ENCODE measurements at regions not wholly inside any gene's neighbourhood (a gene's known extent, or its start where the extent isn't known, plus 50 kb on each side); places are given as distances from the start of the nearest gene placed in this dataset.

GRCh38 chr6:149261364-149262040 lies 56.0 kb upstream of the TAB2 start:
- ATAC-seq, result no peak
- no peaks in the 10 kb centered on the region for H3K36me3 Mint-ChIP-seq (ENCODE audit: low read depth)
- no peak for DNase-seq
- peak overlapping the region; percentile 17 for H3K4me3 Mint-ChIP-seq
- H3K27ac Mint-ChIP-seq, result peak overlapping the region; percentile 53
- H3K27me3 Mint-ChIP-seq, result no peaks in the 10 kb centered on the region
- H3K4me1 Mint-ChIP-seq, result peaks cover 58% of the 10 kb centered on the region
- H3K9me3 Mint-ChIP-seq, result no peaks in the 10 kb centered on the region

- Mint-ChIP-seq H3K27ac (no peak overlapping the region), H3K4me3 (no peak overlapping the region), H3K9me3 (no peaks in the 10 kb centered on the region), H3K36me3 (ENCODE audit: low read depth) (no peaks in the 10 kb centered on the region), H3K27me3 (no peaks in the 10 kb centered on the region), H3K4me1 (peaks cover 57% of the 10 kb centered on the region)
- no peak for DNase-seq
- ATAC-seq, result no peak
Observed at GRCh38 chr6:149263321-149263720, 54.2 kb upstream of the TAB2 start.

- peak overlapping the region; percentile 41 for H3K4me3 Mint-ChIP-seq
- no peaks in the 10 kb centered on the region for H3K9me3 Mint-ChIP-seq
- peak overlapping the region; percentile 45 for H3K27ac Mint-ChIP-seq
- ATAC-seq (peak; percentile 56), DNase-seq (peak; percentile 32)
- H3K27me3 Mint-ChIP-seq, result no peaks in the 10 kb centered on the region
- no peaks in the 10 kb centered on the region for H3K36me3 Mint-ChIP-seq (ENCODE audit: low read depth)
- peaks cover 50% of the 10 kb centered on the region for H3K4me1 Mint-ChIP-seq
Observed at GRCh38 chr6:149264629-149265028, 52.9 kb upstream of the TAB2 start.

- H3K4me1 Mint-ChIP-seq, result peaks cover 48% of the 10 kb centered on the region
- DNase-seq (no peak), ATAC-seq (no peak)
- no peaks in the 10 kb centered on the region for H3K27me3 Mint-ChIP-seq
- H3K9me3 Mint-ChIP-seq, result no peaks in the 10 kb centered on the region
- H3K27ac Mint-ChIP-seq, result no peak overlapping the region
- H3K36me3 Mint-ChIP-seq (ENCODE audit: low read depth), result no peaks in the 10 kb centered on the region
- no peak overlapping the region for H3K4me3 Mint-ChIP-seq
Observed at GRCh38 chr6:149265945-149266344, 51.6 kb upstream of the TAB2 start.

- Mint-ChIP-seq H3K9me3 (no peaks in the 10 kb centered on the region), H3K36me3 (ENCODE audit: low read depth) (no peaks in the 10 kb centered on the region), H3K4me3 (no peak overlapping the region), H3K27me3 (no peaks in the 10 kb centered on the region), H3K27ac (no peak overlapping the region), H3K4me1 (peaks cover 48% of the 10 kb centered on the region)
- DNase-seq, result no peak
- no peak for ATAC-seq
Observed at GRCh38 chr6:149266659-149267058, 50.9 kb upstream of the TAB2 start.

- no peaks in the 10 kb centered on the region for H3K9me3 Mint-ChIP-seq
- no peaks in the 10 kb centered on the region for H3K36me3 Mint-ChIP-seq (ENCODE audit: low read depth)
- ATAC-seq (no peak), DNase-seq (no peak)
- no peak overlapping the region for H3K27ac Mint-ChIP-seq
- H3K4me1 Mint-ChIP-seq, result peaks cover 48% of the 10 kb centered on the region
- no peaks in the 10 kb centered on the region for H3K27me3 Mint-ChIP-seq
- H3K4me3 Mint-ChIP-seq, result no peak overlapping the region
Observed at GRCh38 chr6:149267072-149267471, 50.4 kb upstream of the TAB2 start.

GRCh38 chr6:149267513-149268043 lies 49.9 kb upstream of the TAB2 start:
- no peak overlapping the region for H3K4me3 Mint-ChIP-seq
- no peak for ATAC-seq
- H3K4me1 Mint-ChIP-seq, result peaks cover 52% of the 10 kb centered on the region
- H3K36me3 Mint-ChIP-seq (ENCODE audit: low read depth), result no peaks in the 10 kb centered on the region
- no peak overlapping the region for H3K27ac Mint-ChIP-seq
- no peaks in the 10 kb centered on the region for H3K9me3 Mint-ChIP-seq
- no peaks in the 10 kb centered on the region for H3K27me3 Mint-ChIP-seq
- no peak for DNase-seq

All from activated naive CD8-positive, alpha-beta T cell treated with anti-CD3 and anti-CD28 coated beads, Interleukin-2, amount 50 U/mL, for 24 hours (primary cell).